ENCODE measurements at regions not wholly inside any gene's neighbourhood (a gene's known extent, or its start where the extent isn't known, plus 50 kb on each side); places are given as distances from the start of the nearest gene placed in this dataset.

DNA sequence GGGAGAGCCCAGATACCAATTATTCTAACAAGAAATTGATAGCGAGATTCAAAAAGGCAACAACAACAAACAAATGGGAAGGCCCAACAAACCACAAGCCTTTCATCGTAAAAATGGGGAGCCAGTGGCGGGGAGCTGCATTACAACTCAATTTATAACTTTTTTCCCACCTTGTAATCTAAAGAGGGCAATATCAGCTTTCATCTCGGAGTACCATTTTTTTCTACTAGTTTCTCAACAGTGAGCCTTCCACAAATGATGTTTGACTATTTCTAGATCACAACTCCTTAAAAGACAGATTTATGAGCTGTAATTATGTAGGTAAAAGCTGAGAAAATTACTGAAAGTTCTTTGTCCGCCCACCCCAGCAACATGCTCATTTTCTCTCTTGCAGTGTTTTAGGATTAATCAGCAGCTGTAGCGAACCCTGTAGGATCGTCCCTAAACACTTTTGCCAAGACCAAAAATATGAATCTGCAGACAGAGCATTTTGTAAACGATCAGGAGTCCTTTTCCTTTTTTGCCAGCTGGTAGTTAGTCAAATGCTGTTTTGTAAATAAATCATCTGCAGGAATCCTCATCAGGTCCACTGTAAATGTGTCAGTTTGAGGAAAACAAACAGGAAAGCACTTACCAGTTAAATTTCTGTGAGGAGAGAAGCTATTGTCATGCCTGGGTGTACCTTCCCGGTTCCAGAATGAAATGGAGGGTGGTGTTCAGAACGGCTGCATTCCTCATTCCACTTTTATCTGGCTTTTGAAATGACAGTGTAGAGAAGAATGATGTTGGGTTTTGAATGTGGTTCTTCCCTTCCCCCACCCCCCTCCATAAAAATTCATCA, 53.2 kb downstream of the EEF1B2 start:
- Histone ChIP-seq H3K27me3 (no peaks in the 10 kb centered on the region), H3K4me3 (peak overlapping the region; percentile 45)
- peak; percentile 24 for DNase-seq

DNA sequence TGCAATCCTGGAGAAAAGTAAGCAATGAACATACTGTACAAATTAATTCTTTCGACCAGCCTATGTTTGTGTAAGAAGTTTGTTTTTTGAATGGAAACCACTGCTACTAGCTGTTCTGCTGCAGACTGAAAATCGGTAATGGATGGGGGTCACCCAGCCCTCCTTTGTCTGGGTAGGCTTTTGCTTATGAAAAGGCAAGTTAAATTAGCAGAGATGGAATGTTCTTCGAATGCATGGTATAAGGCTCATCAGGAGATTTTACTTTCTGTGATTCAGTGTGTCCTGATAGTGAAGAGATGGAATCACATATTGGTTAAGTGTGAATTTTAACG, 53.8 kb downstream of the EEF1B2 start:
- no peaks in the 10 kb centered on the region for H3K9me3 ChIP-seq
- H3K36me3 ChIP-seq: no peaks in the 10 kb centered on the region
- H3K27me3 ChIP-seq: no peaks in the 10 kb centered on the region
- H3K4me3 ChIP-seq: peak overlapping the region; percentile 45
- no peak for DNase-seq

More for the DNA sequence above, 53.2 kb downstream of the EEF1B2 start:
- H3K9me3 ChIP-seq: no peaks in the 10 kb centered on the region
- no peaks in the 10 kb centered on the region for H3K36me3 ChIP-seq

DNA sequence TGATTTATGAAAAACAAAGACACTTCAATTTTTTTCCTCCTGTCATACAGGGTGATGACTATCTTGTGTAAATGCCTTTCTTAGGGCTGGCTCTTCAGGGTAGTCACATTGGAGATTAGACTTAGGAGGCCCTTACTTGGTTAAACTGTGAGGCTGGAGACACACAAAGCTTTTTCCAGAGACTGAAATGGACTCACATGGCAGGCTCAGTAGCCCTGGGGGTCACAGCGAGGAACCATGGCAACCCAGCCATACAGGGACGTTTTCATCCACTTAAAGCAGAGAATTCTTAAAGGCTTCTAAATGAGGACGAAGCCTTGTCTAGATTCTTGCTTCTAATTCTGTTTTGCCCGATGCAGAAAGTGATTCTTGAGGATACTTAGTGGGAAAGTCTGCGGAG, 57.3 kb upstream of the ZDBF2 start:
- no peaks in the 10 kb centered on the region for H3K36me3 ChIP-seq

DNA sequence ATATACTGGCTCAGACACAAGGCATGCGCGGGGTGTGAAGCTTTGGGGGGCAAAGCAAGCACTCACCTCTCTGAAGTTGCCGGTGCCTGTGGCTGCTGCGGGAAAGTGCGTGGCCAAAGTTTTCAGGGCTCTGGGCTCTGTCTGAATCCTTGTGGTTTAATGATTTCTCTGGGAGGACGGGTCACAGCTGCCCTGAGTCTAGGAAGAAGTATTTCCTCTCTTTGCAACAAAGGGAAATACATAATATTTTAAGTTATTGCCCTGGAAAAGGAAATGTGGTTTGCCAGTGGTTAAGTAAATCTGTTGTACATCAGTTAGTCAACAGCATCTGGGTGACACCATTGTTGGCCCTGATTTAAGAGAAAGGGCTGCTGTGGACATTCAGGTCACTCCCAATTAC, 56.7 kb upstream of the ZDBF2 start:
- Histone ChIP-seq H3K4me3 (no peak overlapping the region), H3K36me3 (no peaks in the 10 kb centered on the region), H3K9me3 (no peaks in the 10 kb centered on the region), H3K27me3 (no peaks in the 10 kb centered on the region)
- DNase-seq: no peak

More for the DNA sequence above, 57.3 kb upstream of the ZDBF2 start:
- DNase-seq: no peak
- H3K9me3 ChIP-seq: no peaks in the 10 kb centered on the region
- no peak overlapping the region for H3K4me3 ChIP-seq
- no peaks in the 10 kb centered on the region for H3K27me3 ChIP-seq

DNA sequence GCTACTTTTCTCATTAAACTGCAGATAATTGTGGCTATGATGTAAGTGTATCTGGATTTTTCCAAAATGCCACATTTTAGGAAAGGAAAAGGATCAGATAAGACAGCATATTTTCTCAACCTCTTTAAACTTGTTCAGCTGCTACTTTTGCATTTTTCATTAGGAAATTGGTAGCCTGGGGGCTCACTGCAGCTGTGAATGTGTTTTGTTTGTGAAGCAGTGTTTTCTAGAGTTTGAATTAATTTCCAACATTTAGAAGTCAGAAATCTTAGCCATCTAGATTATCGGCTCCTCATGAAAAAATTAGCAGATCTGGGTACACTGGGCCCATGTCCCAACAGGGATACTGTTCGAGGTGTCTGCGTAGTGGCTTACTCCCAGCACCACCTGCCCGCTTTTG, 56.3 kb upstream of the ZDBF2 start:
- DNase-seq: no peak
- Histone ChIP-seq H3K4me3 (no peak overlapping the region), H3K36me3 (no peaks in the 10 kb centered on the region), H3K27me3 (no peaks in the 10 kb centered on the region), H3K9me3 (no peaks in the 10 kb centered on the region)

DNA sequence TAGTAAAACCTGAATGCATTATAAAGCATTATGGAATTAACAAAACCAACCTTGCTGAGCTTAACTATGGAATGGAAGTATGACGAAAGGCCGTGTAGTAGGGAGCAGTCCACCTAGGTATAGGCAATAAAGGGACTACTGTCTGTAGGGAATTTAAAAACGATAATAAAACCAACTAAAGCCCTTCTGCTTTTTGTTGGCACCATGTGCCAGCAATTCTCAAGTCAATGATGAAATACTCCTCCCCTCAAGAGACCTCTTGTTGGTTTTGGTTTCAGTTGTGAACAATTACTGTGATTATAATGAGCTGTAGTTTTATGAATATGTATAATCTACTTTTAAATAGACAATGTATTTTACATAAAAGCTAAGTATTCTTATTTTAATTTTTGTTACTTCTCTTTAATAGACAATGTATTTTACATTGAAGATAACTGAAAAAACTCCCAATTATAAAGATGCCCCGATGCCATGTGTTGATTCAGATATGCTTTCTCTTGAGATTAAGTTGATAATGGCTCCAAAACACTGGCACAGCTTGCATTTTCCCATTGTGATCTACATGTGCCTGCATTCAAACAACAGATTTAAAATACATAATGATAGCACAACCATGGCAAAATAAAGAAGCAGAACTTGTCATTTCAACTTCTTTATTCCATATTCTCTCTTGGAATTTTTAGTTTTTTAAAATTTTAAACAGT, 55.5 kb upstream of the ZDBF2 start:
- Histone ChIP-seq H3K36me3 (no peaks in the 10 kb centered on the region), H3K9me3 (no peaks in the 10 kb centered on the region), H3K4me3 (no peak overlapping the region), H3K27me3 (no peaks in the 10 kb centered on the region)
- no peak for DNase-seq

DNA sequence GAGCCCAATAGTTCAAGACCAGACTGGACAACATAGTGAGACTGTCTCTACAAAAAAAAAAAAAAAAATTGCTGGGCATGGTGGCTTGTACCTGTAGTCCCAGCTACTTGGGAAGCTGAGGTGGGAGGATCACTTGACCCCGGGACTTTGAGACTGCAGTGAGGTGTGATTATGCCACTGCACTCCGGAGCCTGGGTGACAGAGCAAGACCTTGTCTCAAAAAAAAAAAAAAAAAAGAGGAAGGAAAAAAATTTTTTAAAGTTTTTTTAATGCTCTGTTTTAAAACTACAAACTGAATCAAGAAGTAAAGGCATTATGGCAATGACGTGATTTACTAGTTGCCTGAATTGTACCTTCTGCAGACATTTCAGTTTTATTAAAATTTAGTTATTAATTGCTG, 54.5 kb upstream of the ZDBF2 start:
- no peaks in the 10 kb centered on the region for H3K36me3 ChIP-seq
- H3K9me3 ChIP-seq: no peaks in the 10 kb centered on the region
- H3K4me3 ChIP-seq: no peak overlapping the region
- H3K27me3 ChIP-seq: no peaks in the 10 kb centered on the region
- no peak for DNase-seq

DNA sequence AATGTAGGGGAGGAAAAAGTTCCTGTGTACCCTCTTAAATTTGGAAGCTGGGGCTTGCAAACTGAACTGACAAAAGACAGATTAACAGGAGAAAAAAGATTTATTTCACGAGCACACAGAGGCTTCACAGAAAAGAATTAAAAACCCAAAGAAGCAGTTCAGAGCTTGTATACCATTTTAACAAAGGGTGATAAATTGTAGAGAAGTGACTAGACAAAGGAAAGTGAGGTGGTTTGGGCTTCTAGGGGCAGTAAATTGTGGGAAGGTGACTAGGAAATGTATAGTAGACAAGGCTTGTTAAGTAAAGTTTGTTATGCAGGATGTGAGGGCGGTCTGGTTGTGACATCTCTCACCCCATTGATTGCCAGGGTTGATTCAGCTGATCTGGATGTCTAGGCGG, 53.5 kb upstream of the ZDBF2 start:
- Histone ChIP-seq H3K9me3 (no peaks in the 10 kb centered on the region), H3K27me3 (no peaks in the 10 kb centered on the region), H3K36me3 (no peaks in the 10 kb centered on the region), H3K4me3 (no peak overlapping the region)
- DNase-seq: no peak
